ENCODE measurements at regions not wholly inside any gene's neighbourhood (a gene's known extent, or its start where the extent isn't known, plus 50 kb on each side); places are given as distances from the start of the nearest gene placed in this dataset.
A peak's percentile ranks its signal among the peaks of the same experiment; 100 is the strongest.

- no peak for DNase-seq
Observed at GRCh38 chr4:11614426-11614825, 185.7 kb upstream of the HS3ST1 start.

DNA sequence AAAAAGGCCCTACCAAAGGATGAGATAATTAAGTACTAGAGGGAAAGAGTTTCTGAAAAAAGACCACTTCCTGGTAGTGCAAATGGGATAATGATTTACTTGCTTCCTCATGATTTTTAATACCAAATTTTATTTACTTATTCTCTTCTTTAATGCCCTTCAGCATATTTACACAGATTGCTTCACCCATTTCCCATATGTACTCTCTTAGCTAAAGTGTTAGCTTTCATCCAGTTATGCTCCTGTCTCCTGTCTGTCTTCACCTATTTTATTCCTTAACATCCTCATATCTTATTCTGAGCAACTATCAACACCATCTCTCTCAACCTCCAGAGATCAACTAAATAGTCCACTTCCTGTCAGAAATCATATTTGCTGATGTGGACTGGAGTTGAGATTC is 183.2 kb upstream of the HS3ST1 start:
- DNase-seq = no peak

GRCh38 chr4:11609751-11610150 is 181.1 kb upstream of the HS3ST1 start:
- DNase-seq = no peak

- no peak for DNase-seq
Observed at GRCh38 chr4:11608992-11609391, 180.3 kb upstream of the HS3ST1 start.

DNA sequence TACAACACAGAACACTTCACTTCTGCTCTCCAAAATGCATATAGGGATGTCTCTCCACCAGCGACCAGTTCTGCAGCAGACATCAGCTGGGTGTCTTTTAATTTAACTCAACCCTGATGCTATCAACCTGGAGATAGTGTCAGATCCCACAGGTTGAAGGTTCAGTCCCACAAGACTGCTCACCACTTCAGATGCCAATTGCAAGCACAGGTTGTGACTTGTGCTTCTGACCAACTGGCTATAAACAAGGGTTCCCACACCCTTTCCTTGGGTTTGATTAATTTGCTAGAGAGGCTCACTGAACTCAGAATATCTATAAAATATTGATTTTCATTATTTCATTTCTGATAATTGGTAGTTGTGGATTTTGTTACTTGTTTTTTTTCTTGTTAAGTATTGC is 177.4 kb upstream of the HS3ST1 start:
- DNase-seq = no peak

DNA sequence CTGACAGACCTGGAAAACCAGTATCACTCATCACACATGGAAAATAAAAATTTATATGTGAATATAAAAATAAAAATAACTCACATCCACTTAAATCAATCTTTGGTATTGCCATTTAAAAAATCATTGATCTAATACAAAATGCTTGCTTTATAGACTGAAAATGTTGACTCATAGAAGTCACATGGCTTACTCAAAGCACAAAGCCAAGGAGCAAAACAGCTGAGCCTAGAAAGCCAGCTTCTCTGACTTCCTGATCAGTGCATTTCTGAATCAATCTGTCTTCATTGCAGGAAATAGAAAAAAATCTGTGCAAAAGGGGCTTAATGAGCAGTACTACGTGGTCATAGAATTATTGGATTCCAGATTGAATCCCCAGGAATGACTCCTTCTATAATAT is 176.9 kb upstream of the HS3ST1 start:
- DNase-seq = no peak

DNA sequence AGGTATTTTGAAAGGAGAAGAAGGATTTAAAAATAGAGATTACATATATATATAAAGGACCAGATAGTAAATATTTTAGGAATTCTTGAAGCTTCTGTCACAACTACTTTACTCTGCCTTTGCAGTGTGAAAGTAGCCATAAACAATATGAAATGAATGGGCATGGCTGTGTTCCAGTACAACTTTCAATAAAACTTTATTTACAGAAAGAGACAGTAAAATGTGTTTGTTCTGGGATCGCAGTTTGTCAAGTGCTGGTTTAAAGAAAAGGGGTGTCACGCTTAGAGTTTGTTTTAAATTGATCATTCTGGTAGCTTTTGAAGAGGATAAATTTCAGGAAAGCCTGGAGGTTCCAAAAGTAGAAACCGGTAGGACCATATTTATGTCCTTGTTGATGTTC is 176.1 kb upstream of the HS3ST1 start:
- DNase-seq = no peak

DNA sequence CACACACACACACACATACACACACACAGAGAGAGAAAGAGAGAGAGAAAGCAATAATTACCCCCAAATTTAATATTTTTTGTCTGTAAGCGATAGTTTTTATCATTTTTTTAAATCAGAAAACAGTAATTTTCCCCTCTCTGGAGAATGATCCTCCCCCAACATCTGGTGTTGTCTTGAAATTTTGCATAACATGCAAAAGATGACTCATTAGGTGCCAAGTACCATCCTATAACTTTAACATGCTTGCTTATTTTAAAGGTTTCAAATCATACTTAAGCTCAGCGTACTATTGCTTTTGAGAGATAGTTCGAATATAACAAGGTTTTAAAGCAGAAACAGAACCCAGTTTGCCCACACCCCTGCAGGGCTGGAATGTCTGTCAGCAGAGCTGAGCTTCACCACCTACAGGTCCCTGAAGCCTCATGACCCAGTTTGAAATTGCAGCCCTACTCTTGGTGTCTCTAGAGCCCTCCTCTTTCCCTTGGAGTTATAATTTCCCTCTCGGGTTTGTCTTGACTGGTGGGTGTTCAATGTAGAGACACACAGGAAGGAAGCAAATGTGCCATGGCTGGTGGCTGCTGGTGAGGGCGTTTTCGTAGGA is 175.0 kb upstream of the HS3ST1 start:
- DNase-seq = no peak

GRCh38 chr4:11602606-11603340 is 174.1 kb upstream of the HS3ST1 start:
- DNase-seq = no peak

- DNase-seq = no peak
Observed at GRCh38 chr4:11599064-11599463, 170.4 kb upstream of the HS3ST1 start.

GRCh38 chr4:11598591-11598990 is 169.9 kb upstream of the HS3ST1 start:
- no peak for DNase-seq

DNA sequence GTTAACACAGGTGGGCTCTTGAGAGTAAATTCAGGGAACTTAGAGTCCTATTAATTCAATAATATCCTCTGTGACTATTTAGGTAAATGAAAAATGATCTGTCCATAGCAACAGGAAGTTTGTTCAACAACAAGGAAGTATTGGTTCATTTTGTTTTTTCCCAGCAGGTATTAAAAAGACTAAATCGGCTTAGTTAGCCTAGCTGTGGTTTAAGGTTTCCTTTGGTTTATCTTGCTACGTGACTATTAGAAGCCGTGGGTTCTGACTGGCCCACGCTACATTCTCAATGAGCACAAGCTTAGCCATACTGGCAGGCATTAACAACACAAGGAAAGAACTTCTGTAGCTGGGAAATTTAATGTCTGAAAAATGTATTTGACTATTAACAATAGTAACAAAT is 168.8 kb upstream of the HS3ST1 start:
- peak; percentile 33 for DNase-seq

DNA sequence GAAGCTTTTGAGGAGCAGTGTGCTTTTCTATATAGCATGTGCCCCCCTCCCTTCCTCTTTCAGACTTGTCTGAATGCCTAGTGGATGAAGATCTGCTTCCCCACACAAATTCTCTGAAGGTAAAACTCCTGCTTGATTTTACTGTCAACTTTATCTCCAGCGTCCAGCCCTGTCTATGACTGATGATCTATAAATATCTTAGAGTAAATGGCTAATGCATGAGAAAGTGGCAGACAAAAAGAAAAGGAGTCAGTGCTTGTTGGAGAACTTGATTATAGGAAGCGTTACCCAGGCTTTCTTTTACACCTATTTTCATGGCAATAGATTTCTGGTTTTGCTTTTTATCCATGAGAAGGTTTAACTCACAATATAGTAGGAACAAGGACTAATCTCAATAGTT is 168.3 kb upstream of the HS3ST1 start:
- DNase-seq = no peak

DNA sequence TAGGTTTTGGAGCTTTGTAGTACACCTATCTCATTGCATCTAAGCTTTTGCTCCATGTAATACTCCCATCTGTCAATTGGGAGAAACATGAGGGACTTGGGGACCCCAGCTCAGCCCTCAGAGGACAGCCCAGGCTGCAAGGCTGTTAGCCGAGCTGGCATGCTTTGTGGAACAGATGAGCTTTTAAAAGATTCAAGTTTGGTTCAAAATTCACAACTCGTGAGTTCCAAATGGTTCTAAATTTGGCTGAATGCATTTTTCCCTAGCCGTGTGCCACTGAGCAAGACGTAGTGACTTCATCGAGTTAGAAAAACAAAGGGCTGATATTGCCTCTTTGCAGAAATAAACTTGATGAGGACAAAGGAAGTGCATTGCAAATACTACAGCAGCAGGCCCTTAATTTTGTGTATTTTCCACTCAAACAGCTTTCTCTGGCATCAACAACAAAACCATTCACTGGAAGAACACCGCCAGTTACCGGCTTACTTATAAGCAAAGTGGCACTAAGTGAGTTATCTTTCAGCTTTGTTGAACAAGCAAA is 165.0 kb upstream of the HS3ST1 start:
- DNase-seq = no peak

GRCh38 chr4:11592276-11592675 is 163.6 kb upstream of the HS3ST1 start:
- DNase-seq = no peak

GRCh38 chr4:11590132-11590531 is 161.4 kb upstream of the HS3ST1 start:
- DNase-seq = no peak

- no peak for DNase-seq
Observed at GRCh38 chr4:11589676-11590075, 161.0 kb upstream of the HS3ST1 start.

DNA sequence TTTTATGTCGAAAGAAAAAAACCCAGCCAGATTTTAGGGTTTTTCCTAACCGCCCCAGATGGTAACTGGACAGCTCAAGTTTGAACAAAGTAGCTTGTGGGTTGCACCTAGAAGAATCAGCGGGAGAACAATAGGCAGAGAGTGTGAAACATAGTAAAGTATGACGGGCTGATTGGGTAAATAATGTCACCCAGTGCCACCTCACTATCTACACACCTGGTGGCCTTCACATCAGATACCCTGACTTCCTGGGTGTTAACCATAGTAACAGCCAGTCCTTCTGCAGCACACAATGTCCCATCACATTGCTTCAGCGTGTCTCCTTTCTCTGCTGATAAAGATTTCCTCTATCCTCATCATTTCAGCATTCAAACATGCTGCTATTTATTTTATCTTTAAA is 159.1 kb upstream of the HS3ST1 start:
- no peak for DNase-seq

DNA sequence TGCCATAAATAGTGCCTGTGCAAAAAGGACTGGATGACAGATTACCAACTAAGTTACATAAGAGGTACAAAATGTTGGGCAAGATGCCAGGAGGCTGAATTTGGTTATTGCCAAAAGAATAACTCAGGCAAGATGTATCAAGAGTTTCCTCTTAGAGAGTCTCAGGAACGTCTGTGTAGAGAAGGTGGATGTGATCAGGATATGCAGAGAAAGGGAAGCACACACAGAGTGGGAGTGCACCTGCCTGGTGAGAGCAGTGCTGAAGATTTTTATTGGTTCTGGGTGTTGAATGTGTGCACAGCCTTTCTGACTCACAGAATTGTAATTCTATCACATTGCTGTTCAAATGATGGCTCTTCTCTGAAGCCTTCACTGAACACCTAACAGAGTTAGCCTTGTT is 156.8 kb upstream of the HS3ST1 start:
- no peak for DNase-seq

- DNase-seq = no peak
Observed at GRCh38 chr4:11568511-11568910, 139.8 kb upstream of the HS3ST1 start.

- no peak for DNase-seq
Observed at GRCh38 chr4:11566444-11567022, 137.8 kb upstream of the HS3ST1 start.

DNA sequence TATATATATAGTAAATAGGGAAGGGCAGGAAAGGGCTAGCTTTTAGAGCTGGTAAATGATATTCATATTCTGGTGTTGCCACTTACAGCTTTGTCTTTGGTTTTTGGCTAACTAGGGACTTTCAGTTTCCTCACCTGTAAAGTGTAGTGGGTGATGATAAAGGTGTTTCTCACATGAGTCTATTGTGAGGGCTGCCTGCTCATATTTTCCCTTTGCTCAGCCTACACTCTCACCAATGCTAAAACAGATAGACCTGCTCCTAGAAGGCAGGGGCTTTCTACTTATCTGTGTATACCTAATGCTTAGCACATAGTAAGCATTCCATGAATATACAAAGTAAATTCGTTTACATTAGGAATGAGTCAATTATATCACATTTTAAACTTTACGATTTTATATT is 137.2 kb upstream of the HS3ST1 start:
- no peak for DNase-seq

- no peak for DNase-seq
Observed at GRCh38 chr4:11565213-11565612, 136.5 kb upstream of the HS3ST1 start.

- DNase-seq = peak; percentile 10
Observed at GRCh38 chr4:11564021-11564420, 135.3 kb upstream of the HS3ST1 start.
